ENCODE measurements at regions not wholly inside any gene's neighbourhood (a gene's known extent, or its start where the extent isn't known, plus 50 kb on each side); places are given as distances from the start of the nearest gene placed in this dataset.
A peak's percentile ranks its signal among the peaks of the same experiment; 100 is the strongest.

GRCh38 chr12:59404109-59404650, 191.6 kb upstream of the SLC16A7 start:
- ATAC-seq: no peak
- H3K4me2 ChIP-seq (ENCODE audit: low read depth, low read length): no peak overlapping the region
- in situ Hi-C loops (cut with HindIII; ENCODE audit: extremely low pct_ligation_motif_present, low pct_unique_long_range_greater_than_20kb): loop anchor here (25.0 kb wide), 1 partner anchor 408 kb away; no protein-coding TSS in a partner anchor
- no peak overlapping the region for H3K9ac ChIP-seq (ENCODE audit: insufficient read depth, low read depth, low read length)
- H3K79me2 ChIP-seq (ENCODE audit: insufficient read depth, low read length): no peaks in the 10 kb centered on the region
- H3K4me1 ChIP-seq (ENCODE audit: insufficient read depth, low read length): no peaks in the 10 kb centered on the region
- ChIA-PET CTCF (ENCODE audit: low intra/inter-chr PET ratio, low total read pairs) (interaction anchor here (1.7 kb wide), 1 partner anchor 431 kb away, joined by 7 read pairs; no protein-coding TSS in a partner anchor), POLR2A (no interaction called here)
- BruUV-seq (replicated peaks): no TSS peak
- H2AFZ ChIP-seq (ENCODE audit: low read length): no peak overlapping the region
- no peak overlapping the region for H3K4me3 ChIP-seq (replicated peaks in 1 of 3; ENCODE audit: insufficient read depth in 1 of 3, low read depth in 2 of 3, low read length in 3 of 3)
- DNase-seq (ENCODE audit: low spot score): no peak
- H3K9me3 ChIP-seq (ENCODE audit: low read length): no peaks in the 10 kb centered on the region
- H3K27ac ChIP-seq (ENCODE audit: extremely low read length, insufficient read depth, low read length): no peak overlapping the region
- no peaks in the 10 kb centered on the region for H3K36me3 ChIP-seq (replicated peaks in 1 of 2; ENCODE audit: control insufficient read depth in 1 of 2, insufficient read depth in 2 of 2, low read length in 2 of 2)
- no peak for TF ChIP-seq ZNF20 (CRISPR knock-in tag; IDR thresholded peaks at IDR 0.05)
- TF ChIP-seq NFE2L2 (IDR thresholded peaks at IDR 0.05; ENCODE audit: low read length): no peak
- no peak for TF ChIP-seq ZNF775 (CRISPR knock-in tag; IDR thresholded peaks at IDR 0.05; ENCODE audit: borderline replicate concordance)
- FAIRE-seq: no peak
- intact Hi-C loops (cut with micrococcal nuclease; ENCODE audit: unreplicated experiment): loop anchor here (5.0 kb wide), 1 partner anchor 1088 kb away; no protein-coding TSS in a partner anchor
- no peaks in the 10 kb centered on the region for H4K20me1 ChIP-seq (ENCODE audit: insufficient read depth, low read length)
- no peaks in the 10 kb centered on the region for H3K27me3 ChIP-seq (ENCODE audit: control insufficient read depth in 1 of 2, insufficient read depth in 2 of 2, low read length in 2 of 2)

- H2AFZ ChIP-seq (ENCODE audit: low read length): no peak overlapping the region
- no TSS peak for BruUV-seq (replicated peaks)
- CTCF ChIA-PET (ENCODE audit: low intra/inter-chr PET ratio, low total read pairs): interaction anchor here (1.2 to 1.7 kb wide), 2 partner anchors 404 to 431 kb away, joined by 3 to 7 read pairs; no protein-coding TSS in a partner anchor
- in situ Hi-C loops (cut with HindIII; ENCODE audit: extremely low pct_ligation_motif_present, low pct_unique_long_range_greater_than_20kb): loop anchor here (25.0 kb wide), 1 partner anchor 409 kb away; no protein-coding TSS in a partner anchor
- POLR2A ChIA-PET: no interaction called here
- no peaks in the 10 kb centered on the region for H3K36me3 ChIP-seq (replicated peaks in 1 of 2; ENCODE audit: control insufficient read depth in 1 of 2, insufficient read depth in 2 of 2, low read length in 2 of 2)
- no peak overlapping the region for H3K4me3 ChIP-seq (replicated peaks in 1 of 3; ENCODE audit: insufficient read depth in 1 of 3, low read depth in 2 of 3, low read length in 3 of 3)
- no peaks in the 10 kb centered on the region for H3K27me3 ChIP-seq (ENCODE audit: control insufficient read depth in 1 of 2, insufficient read depth in 2 of 2, low read length in 2 of 2)
- TF ChIP-seq ZBTB20 (CRISPR knock-in tag; IDR thresholded peaks at IDR 0.05; ENCODE audit: borderline replicate concordance, low read depth): no peak
- peak; percentile 71 for TF ChIP-seq CTCF (CRISPR knock-in tag; IDR thresholded peaks at IDR 0.05)
- TF ChIP-seq PRPF4 (IDR thresholded peaks at IDR 0.05; ENCODE audit: low read depth, low read length, poor library complexity, severe bottlenecking): no peak
- peak; percentile 40; the same call in 1 of the 2 replicates for TF ChIP-seq CEBPB (IDR thresholded peaks at IDR 0.05; ENCODE audit: borderline replicate concordance, low read depth, low read length)
- TF ChIP-seq ATF7 (IDR thresholded peaks at IDR 0.05): peak; percentile 14; the same call in 1 of the 2 replicates
- no peak for TF ChIP-seq ATF7 (CRISPR knock-in tag; IDR thresholded peaks at IDR 0.05)
- TF ChIP-seq ZNF709 (CRISPR knock-in tag; IDR thresholded peaks at IDR 0.05): no peak
- no peak for TF ChIP-seq ERF (CRISPR knock-in tag; IDR thresholded peaks at IDR 0.05)
- TF ChIP-seq HIVEP1 (CRISPR knock-in tag; IDR thresholded peaks at IDR 0.05): no peak
- peak; percentile 43 for TF ChIP-seq SMC3 (IDR thresholded peaks at IDR 0.05; ENCODE audit: low read length)
- no peak for TF ChIP-seq HES4 (CRISPR knock-in tag; IDR thresholded peaks at IDR 0.05; ENCODE audit: borderline replicate concordance)
- no peak for TF ChIP-seq ZBTB42 (CRISPR knock-in tag; IDR thresholded peaks at IDR 0.05)
- TF ChIP-seq STAG1 (CRISPR knock-in tag; IDR thresholded peaks at IDR 0.05): peak; percentile 80
- TF ChIP-seq CCAR2 (optimal IDR thresholded peaks at IDR 0.05; ENCODE audit: low read depth, low read length): no peak
- no peak for TF ChIP-seq NFYC (CRISPR knock-in tag; IDR thresholded peaks at IDR 0.05)
- no peaks in the 10 kb centered on the region for H4K20me1 ChIP-seq (ENCODE audit: insufficient read depth, low read length)
- H3K4me2 ChIP-seq (ENCODE audit: low read depth, low read length): no peak overlapping the region
- H3K9me3 ChIP-seq (ENCODE audit: low read length): no peaks in the 10 kb centered on the region
- no peak overlapping the region for H3K27ac ChIP-seq (ENCODE audit: extremely low read length, insufficient read depth, low read length)
- FAIRE-seq (peak; percentile 82), ATAC-seq (peak; percentile 87), DNase-seq (ENCODE audit: low spot score) (peak; percentile 44)
- no peak overlapping the region for H3K9ac ChIP-seq (ENCODE audit: insufficient read depth, low read depth, low read length)
- H3K79me2 ChIP-seq (ENCODE audit: insufficient read depth, low read length): no peaks in the 10 kb centered on the region
- H3K4me1 ChIP-seq (ENCODE audit: insufficient read depth, low read length): no peaks in the 10 kb centered on the region
- intact Hi-C loops (cut with micrococcal nuclease; ENCODE audit: unreplicated experiment): loop anchor here (1.0 to 5.0 kb wide), 2 partner anchors 405 to 1089 kb away; no protein-coding TSS in a partner anchor
- 0% methylated on average over 3 of the region's 3 CpGs for WGBS (ENCODE audit: low lambda C conversion rate)
Observed at GRCh38 chr12:59403259-59403932, 192.4 kb upstream of the SLC16A7 start.

All from HepG2 (cell line).